ENCODE measurements at regions not wholly inside any gene's neighbourhood (a gene's known extent, or its start where the extent isn't known, plus 50 kb on each side); places are given as distances from the start of the nearest gene placed in this dataset.
"Not testable (repeated sequence)": the region's sequence is repeated elsewhere in the genome, so short reads cannot be mapped to it uniquely, and the experiment has no call there.

DNA sequence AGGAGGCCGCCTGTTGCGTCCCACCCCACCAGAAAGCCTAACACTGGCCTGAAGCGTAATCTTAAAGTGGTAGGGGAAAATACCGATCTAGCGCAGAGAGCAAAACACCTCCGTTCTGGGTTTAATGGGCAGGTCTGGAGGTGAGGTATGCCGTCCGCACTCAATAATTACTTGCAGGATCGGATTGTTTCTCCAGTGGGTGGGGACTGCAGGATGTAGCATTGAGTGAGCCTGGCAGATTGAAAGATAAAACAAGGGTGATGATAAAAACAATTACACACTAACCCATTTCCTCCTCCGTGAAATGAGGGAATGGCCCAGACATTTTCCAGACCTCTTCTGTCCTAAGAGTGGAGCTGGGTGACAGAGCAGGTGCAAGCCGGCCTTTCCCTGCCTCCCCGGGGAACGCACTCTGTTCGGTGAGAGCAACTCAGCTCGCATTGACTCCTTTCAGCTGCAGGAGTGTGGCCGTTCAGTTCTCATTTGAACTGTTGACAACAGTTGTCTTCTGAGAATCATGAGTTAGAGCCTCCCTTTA lies 110.2 kb upstream of the DOCK9 start:
- TF ChIP-seq, protein P1, sequence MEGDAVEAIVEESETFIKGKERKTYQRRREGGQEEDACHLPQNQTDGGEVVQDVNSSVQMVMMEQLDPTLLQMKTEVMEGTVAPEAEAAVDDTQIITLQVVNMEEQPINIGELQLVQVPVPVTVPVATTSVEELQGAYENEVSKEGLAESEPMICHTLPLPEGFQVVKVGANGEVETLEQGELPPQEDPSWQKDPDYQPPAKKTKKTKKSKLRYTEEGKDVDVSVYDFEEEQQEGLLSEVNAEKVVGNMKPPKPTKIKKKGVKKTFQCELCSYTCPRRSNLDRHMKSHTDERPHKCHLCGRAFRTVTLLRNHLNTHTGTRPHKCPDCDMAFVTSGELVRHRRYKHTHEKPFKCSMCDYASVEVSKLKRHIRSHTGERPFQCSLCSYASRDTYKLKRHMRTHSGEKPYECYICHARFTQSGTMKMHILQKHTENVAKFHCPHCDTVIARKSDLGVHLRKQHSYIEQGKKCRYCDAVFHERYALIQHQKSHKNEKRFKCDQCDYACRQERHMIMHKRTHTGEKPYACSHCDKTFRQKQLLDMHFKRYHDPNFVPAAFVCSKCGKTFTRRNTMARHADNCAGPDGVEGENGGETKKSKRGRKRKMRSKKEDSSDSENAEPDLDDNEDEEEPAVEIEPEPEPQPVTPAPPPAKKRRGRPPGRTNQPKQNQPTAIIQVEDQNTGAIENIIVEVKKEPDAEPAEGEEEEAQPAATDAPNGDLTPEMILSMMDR (IDR thresholded peaks at IDR 0.05; ENCODE audit: borderline replicate concordance, control extremely low read depth, extremely low read depth, insufficient read depth, missing control alignments), result no peak
- no peak for DNase-seq (ENCODE audit: low spot score)
- in situ Hi-C loops (cut with MboI; ENCODE audit: low sequenced_read_pairs, unreplicated experiment), result no loop called here

DNA sequence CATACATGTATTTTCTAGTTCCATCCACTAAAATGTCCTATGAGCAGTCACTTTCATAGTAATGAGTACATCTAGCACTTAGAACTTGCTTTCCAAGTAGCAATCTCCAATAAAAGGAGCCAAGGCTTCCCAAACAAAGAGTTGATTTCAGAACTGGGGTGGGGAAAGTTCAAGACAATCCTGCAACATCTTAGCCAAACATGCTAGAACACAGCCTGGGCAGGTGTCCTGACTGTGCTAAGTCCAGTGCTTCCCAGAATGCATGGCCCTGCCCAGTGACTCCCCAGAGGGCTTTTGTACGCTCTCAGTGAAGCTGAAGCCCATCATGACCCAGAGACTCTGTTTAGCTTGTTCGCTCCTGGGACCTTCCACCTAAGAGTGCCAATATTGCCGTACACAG lies 106.7 kb upstream of the UBAC2 start:
- in situ Hi-C loops (cut with MboI; ENCODE audit: low sequenced_read_pairs, unreplicated experiment), result no loop called here
- TF ChIP-seq, protein P1 (IDR thresholded peaks at IDR 0.05; ENCODE audit: borderline replicate concordance, control extremely low read depth, extremely low read depth, insufficient read depth, missing control alignments), result no peak
- no peak for DNase-seq (ENCODE audit: low spot score)

DNA sequence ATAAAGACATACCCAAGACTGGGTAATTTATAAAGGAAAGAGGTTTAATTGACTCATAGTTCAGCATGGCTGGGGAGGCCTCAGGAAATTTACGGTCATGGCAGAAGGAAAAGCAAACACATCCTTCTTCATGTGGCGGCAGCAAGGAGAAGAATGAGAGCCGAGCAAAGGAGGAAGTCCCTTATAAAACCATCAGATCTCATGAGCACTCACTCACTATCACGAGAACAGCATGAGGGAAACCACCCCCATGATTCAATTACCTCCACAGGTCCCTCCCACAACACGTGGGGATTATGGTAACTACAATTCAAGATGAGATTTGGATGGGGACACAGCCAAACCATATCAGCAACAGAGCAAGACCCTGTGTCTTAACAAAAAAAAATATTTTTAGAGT lies 98.8 kb upstream of the UBAC2 start:
- not testable (repeated sequence) for DNase-seq (ENCODE audit: low spot score)

DNA sequence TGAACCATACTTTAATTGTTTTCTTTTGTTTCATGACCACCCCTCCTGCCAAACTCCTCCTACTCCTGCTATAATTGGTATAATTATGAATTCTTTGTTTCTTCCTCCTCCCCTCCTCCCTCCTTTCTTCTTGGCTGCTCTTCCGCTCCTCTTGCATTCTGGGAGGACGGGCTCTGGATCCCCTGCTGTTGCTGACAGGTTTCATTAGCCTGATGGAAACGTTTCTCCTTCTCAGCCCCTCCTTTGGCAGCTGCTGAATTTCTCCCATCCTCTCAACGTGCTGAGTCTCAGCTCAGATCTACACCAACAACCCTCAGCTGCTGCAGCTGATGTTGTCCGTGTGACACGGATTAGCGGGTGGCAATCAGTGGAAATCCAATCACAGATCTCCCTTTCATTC lies 97.1 kb upstream of the UBAC2 start:
- no peak for DNase-seq (ENCODE audit: low spot score)
- in situ Hi-C loops (cut with MboI; ENCODE audit: low sequenced_read_pairs, unreplicated experiment), result no loop called here
- TF ChIP-seq, protein P1 (IDR thresholded peaks at IDR 0.05; ENCODE audit: borderline replicate concordance, control extremely low read depth, extremely low read depth, insufficient read depth, missing control alignments), result no peak

More for the DNA sequence above, 98.8 kb upstream of the UBAC2 start:
- in situ Hi-C loops (cut with MboI; ENCODE audit: low sequenced_read_pairs, unreplicated experiment), result not testable (repeated sequence)

DNA sequence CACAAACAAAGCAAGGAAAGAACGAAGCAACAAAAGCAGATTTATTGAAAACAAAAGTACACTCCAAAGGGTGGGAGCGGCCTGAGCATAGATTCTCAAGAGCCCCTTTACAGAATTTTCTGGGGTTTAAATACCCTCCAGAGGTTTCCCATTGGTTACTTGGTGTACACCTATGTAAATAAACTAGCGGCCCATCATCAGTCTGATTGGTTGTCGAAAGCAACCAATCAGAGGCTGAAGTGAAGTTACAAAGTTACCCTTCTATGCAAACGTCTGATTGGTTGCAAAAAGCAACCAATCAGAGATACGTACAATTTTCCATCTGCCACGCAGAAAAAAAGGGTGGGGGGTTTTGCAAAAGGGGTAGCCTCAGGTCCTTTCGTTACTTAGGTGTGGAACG lies 96.3 kb upstream of the UBAC2 start:
- in situ Hi-C loops (cut with MboI; ENCODE audit: low sequenced_read_pairs, unreplicated experiment), result no loop called here
- TF ChIP-seq, protein P1 (IDR thresholded peaks at IDR 0.05; ENCODE audit: borderline replicate concordance, control extremely low read depth, extremely low read depth, insufficient read depth, missing control alignments), result no peak
- no peak for DNase-seq (ENCODE audit: low spot score)

DNA sequence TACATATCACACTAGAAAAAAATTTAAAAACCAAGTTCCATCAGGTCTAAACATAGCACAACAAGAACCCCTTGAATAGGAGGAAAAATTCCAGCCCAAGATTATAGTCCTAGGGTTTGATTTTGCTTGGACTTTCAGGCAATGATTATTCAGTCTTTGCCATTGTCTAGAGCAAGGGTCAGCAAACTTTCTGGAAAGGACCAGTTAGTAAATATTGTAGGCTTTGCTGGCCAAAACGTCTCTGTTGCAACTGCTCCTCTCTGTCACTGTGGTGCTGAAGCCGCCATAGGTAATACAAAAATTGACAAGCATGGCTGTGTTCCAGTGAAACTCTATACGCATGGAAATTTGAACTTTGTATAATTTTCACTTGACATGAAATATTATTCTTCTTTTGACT lies 95.5 kb upstream of the UBAC2 start:
- in situ Hi-C loops (cut with MboI; ENCODE audit: low sequenced_read_pairs, unreplicated experiment), result no loop called here
- DNase-seq (ENCODE audit: low spot score), result no peak
- TF ChIP-seq, protein P1 (IDR thresholded peaks at IDR 0.05; ENCODE audit: borderline replicate concordance, control extremely low read depth, extremely low read depth, insufficient read depth, missing control alignments), result no peak

DNA sequence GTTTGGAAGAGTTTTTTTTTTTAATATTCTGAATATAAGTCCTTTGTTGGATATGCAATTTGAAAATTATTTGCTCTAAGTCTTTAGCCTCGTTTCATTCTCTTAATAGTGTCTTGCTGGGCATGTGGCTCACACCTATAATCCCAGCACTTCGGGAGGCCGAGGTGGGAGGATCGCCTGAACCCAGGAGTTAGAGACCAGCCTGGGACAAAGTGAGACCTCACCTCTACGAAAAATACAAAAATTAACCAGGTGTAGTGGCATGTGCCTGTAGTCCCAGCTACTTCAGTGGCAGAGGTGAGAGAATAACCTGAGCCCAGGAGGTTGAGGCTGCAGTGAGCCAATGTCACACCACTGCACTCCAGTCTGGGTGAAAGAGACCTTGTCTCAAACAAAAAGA lies 87.3 kb upstream of the UBAC2 start:
- TF ChIP-seq, protein P1 (IDR thresholded peaks at IDR 0.05; ENCODE audit: borderline replicate concordance, control extremely low read depth, extremely low read depth, insufficient read depth, missing control alignments), result no peak
- in situ Hi-C loops (cut with MboI; ENCODE audit: low sequenced_read_pairs, unreplicated experiment), result no loop called here
- no peak for DNase-seq (ENCODE audit: low spot score)

Data from GM13976 (cell line).